GM10248 (cell line): ENCODE measurements at regions not wholly inside any gene's neighbourhood (a gene's known extent, or its start where the extent isn't known, plus 50 kb on each side); places are given as distances from the start of the nearest gene placed in this dataset.

Experiments used
- CTCF ChIA-PET: fragments of 300-600 bp; sonication (Branson Sonifier 250); formaldehyde crosslinking; extraction: SDS; loops from one replicate; lab custom pipeline; 2021; ENCODE audit warnings: antibody characterized with exemption; lab: Yijun Ruan, JAX
- POLR2A ChIA-PET: fragments of 350-650 bp; sonication (Branson Sonifier 250); formaldehyde crosslinking; extraction: SDS; loops from one replicate; lab custom pipeline; 2020; ENCODE audit warnings: antibody characterized with exemption; lab: Yijun Ruan, JAX
- DNase-seq: peaks from one replicate; pipeline ENCODE4 v3.0.0; 2012; ENCODE audit errors: extremely low spot score
- CTCF ChIP-seq: IDR thresholded peaks from 2 replicates; pipeline ENCODE4 v1.5.1; 2012; ENCODE audit warnings: mild to moderate bottlenecking, low read depth; ENCODE audit errors: extremely low read depth, missing control alignments, control extremely low read depth

GRCh38 chr6:40963019-40963418 lies 76.0 kb downstream of the UNC5CL start:
- no peak for TF ChIP-seq CTCF
- POLR2A ChIA-PET, result no interaction called here
- CTCF ChIA-PET, result interaction anchor here (1.5 kb wide), 1 partner anchor 65 kb away, joined by 3 read pairs; no protein-coding TSS in a partner anchor

GRCh38 chr6:40962241-40962640 lies 76.8 kb downstream of the UNC5CL start:
- no peak for TF ChIP-seq CTCF
- ChIA-PET CTCF (interaction anchor here (1.5 kb wide), 1 partner anchor 66 kb away, joined by 3 read pairs; no protein-coding TSS in a partner anchor), POLR2A (no interaction called here)
- DNase-seq, result peak; percentile 37

More at GRCh38 chr6:40963019-40963418, 76.0 kb downstream of the UNC5CL start:
- DNase-seq, result no peak

- ChIA-PET CTCF (interaction anchor here (1.5 kb wide), 1 partner anchor 66 kb away, joined by 3 read pairs; no protein-coding TSS in a partner anchor), POLR2A (no interaction called here)
- no peak for TF ChIP-seq CTCF
- no peak for DNase-seq
Measured at GRCh38 chr6:40961831-40962230, 77.2 kb downstream of the UNC5CL start.

- DNase-seq, result no peak
- POLR2A ChIA-PET, result no interaction called here
- CTCF ChIA-PET, result no interaction called here
- TF ChIP-seq CTCF, result no peak
Measured at GRCh38 chr6:40960742-40961430, 78.1 kb downstream of the UNC5CL start.

- ChIA-PET POLR2A (no interaction called here), CTCF (interaction anchor here (1.4 kb wide), 1 partner anchor 9 kb away, joined by 3 read pairs; no protein-coding TSS in a partner anchor)
- DNase-seq, result no peak
- no peak for TF ChIP-seq CTCF
Measured at GRCh38 chr6:40959781-40960327, 79.2 kb downstream of the UNC5CL start.

- no peak for DNase-seq
- CTCF ChIA-PET, result interaction anchor here (1.2 to 1.4 kb wide), 2 partner anchors 8 to 70 kb away, joined by 3 read pairs; no protein-coding TSS in a partner anchor
- POLR2A ChIA-PET, result no interaction called here
- no peak for TF ChIP-seq CTCF
Measured at GRCh38 chr6:40958738-40959137, 80.3 kb downstream of the UNC5CL start.
